ENCODE measurements at regions not wholly inside any gene's neighbourhood (a gene's known extent, or its start where the extent isn't known, plus 50 kb on each side); places are given as distances from the start of the nearest gene placed in this dataset.
A peak's percentile ranks its signal among the peaks of the same experiment; 100 is the strongest.

GRCh38 chr19:31089681-31090080, 259.6 kb downstream of the TSHZ3 start:
- no peak for DNase-seq (ENCODE audit: low spot score)

GRCh38 chr19:31085125-31085524, 264.1 kb downstream of the TSHZ3 start:
- DNase-seq (ENCODE audit: low spot score) = no peak

- no peak for DNase-seq (ENCODE audit: low spot score)
Measured at GRCh38 chr19:31083105-31083504, 266.1 kb downstream of the TSHZ3 start.

GRCh38 chr19:31075146-31075655, 274.0 kb downstream of the TSHZ3 start:
- DNase-seq (ENCODE audit: low spot score) = no peak

- DNase-seq (ENCODE audit: low spot score) = no peak
Measured at GRCh38 chr19:31074199-31075125, 274.8 kb downstream of the TSHZ3 start.

GRCh38 chr19:31073485-31074198, 275.6 kb downstream of the TSHZ3 start:
- no peak for DNase-seq (ENCODE audit: low spot score)

- DNase-seq (ENCODE audit: low spot score) = no peak
Measured at GRCh38 chr19:31072451-31072850, 276.8 kb downstream of the TSHZ3 start.

GRCh38 chr19:31071136-31071855, 277.9 kb downstream of the TSHZ3 start:
- no peak for DNase-seq (ENCODE audit: low spot score)

GRCh38 chr19:31070146-31071065, 278.8 kb downstream of the TSHZ3 start:
- DNase-seq (ENCODE audit: low spot score) = no peak

- no peak for DNase-seq (ENCODE audit: low spot score)
Measured at GRCh38 chr19:31068268-31068667, 281.0 kb downstream of the TSHZ3 start.

GRCh38 chr19:31066385-31066784, 282.9 kb downstream of the TSHZ3 start:
- peak; percentile 70 for DNase-seq (ENCODE audit: low spot score)

- no peak for DNase-seq (ENCODE audit: low spot score)
Measured at GRCh38 chr19:31064491-31064890, 284.7 kb downstream of the TSHZ3 start.

GRCh38 chr19:31058676-31059340, 290.4 kb downstream of the TSHZ3 start:
- DNase-seq (ENCODE audit: low spot score) = no peak

GRCh38 chr19:31057476-31057875, 291.8 kb downstream of the TSHZ3 start:
- no peak for DNase-seq (ENCODE audit: low spot score)

- DNase-seq (ENCODE audit: low spot score) = no peak
Measured at GRCh38 chr19:31055454-31055853, 293.8 kb downstream of the TSHZ3 start.

GRCh38 chr19:31054430-31054829, 294.8 kb downstream of the TSHZ3 start:
- DNase-seq (ENCODE audit: low spot score) = peak; percentile 69

- no peak for DNase-seq (ENCODE audit: low spot score)
Measured at GRCh38 chr19:31049431-31049830, 299.8 kb downstream of the TSHZ3 start.

GRCh38 chr19:31046024-31046423, 303.2 kb downstream of the TSHZ3 start:
- DNase-seq (ENCODE audit: low spot score) = no peak

- DNase-seq (ENCODE audit: low spot score) = no peak
Measured at GRCh38 chr19:31041461-31041860, 307.8 kb downstream of the TSHZ3 start.

- DNase-seq (ENCODE audit: low spot score) = no peak
Measured at GRCh38 chr19:31039151-31039550, 310.1 kb downstream of the TSHZ3 start.
